ENCODE measurements at regions not wholly inside any gene's neighbourhood (a gene's known extent, or its start where the extent isn't known, plus 50 kb on each side); places are given as distances from the start of the nearest gene placed in this dataset.

DNA sequence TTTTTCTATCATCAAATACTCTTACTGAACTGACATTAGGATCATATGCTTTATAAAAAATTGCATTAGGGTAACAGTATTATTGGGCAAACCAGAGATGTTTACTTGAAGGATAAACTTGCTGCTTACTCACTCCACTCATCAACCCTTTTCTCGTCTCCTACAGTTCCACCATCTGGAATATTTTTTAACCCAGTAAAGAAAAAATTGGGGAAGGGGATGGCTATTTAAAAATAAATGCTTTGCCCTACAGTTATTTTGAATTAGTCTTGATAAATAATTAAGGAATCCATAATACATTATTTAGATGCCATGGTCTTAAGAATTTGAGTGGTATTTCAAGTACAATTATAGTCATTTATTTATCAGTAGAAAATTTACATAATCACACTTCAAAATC, 225.8 kb downstream of the MEF2C start:
- no CpG with 5 or more reads among the region's 1 CpG for WGBS (ENCODE audit: insufficient coverage)
- Histone ChIP-seq H3K27me3 (replicated peaks in 2 of 5; ENCODE audit: control insufficient read depth in 4 of 5, insufficient read depth in 5 of 5, low read length in 4 of 5) (peaks cover 25 to 91% (median 47%) of the 10 kb centered on the region in 5 experiments), H3K27ac (ENCODE audit: insufficient read depth in 1 of 2, low read depth in 1 of 2, low read length in 2 of 2, poor library complexity in 1 of 2, severe bottlenecking in 2 of 2) (no peak overlapping the region), H3K9me3 (ENCODE audit: control extremely low read depth in 1 of 5, control insufficient read depth in 4 of 5, insufficient read depth in 2 of 5, low read depth in 1 of 5, low read length in 4 of 5) (peaks cover 0 to 2% (median 0%) of the 10 kb centered on the region in 5 experiments), H3K4me3 (ENCODE audit: control insufficient read depth in 1 of 7, extremely low read depth in 1 of 7, insufficient read depth in 4 of 7, low read depth in 2 of 7, low read length in 6 of 7) (no peak overlapping the region), H3K36me3 (ENCODE audit: control insufficient read depth in 4 of 4, insufficient read depth in 4 of 4, low read length in 3 of 4) (no peaks in the 10 kb centered on the region), H3K4me1 (ENCODE audit: control extremely low read depth in 1 of 4, control insufficient read depth in 4 of 4, insufficient read depth in 4 of 4, low read length in 3 of 4) (peaks cover 0 to 12% (median 11%) of the 10 kb centered on the region in 4 experiments)
- ChIA-PET POLR2A (no interaction called here), CTCF (interaction anchor here (1.2 to 1.4 kb wide), 2 partner anchors 9 to 24 kb away, joined by 3 to 4 read pairs; no protein-coding TSS in a partner anchor)
- no peak for DNase-seq

GRCh38 chr5:88656221-88656950, 226.6 kb downstream of the MEF2C start:
- ChIA-PET CTCF (interaction anchor here (0.7 to 1.3 kb wide), 2 partner anchors 9 to 13 kb away, joined by 3 to 4 read pairs; no protein-coding TSS in a partner anchor), POLR2A (no interaction called here)

DNA sequence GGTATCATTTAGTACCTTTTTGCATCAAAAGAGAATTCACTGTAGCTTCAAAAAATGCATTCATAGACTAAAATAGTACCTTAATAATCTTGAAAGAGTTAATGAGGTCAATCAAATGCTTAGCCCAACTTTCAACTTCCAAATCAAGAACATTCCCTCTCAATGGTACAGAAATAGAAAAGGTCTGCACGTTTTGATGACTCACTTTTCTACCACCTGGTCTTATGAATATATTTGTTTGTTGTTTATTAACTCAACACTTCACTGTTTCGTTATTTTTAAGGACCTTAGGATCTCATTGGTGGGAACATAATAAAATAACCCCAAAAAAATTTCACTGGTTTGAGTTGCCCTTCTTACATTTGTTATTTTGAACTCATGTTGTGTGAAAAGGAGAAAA, 229.5 kb downstream of the MEF2C start:
- H3K27me3 ChIP-seq (replicated peaks in 2 of 5; ENCODE audit: control insufficient read depth in 4 of 5, insufficient read depth in 5 of 5, low read length in 4 of 5) = peaks cover 7 to 79% (median 32%) of the 10 kb centered on the region in 5 experiments
- CTCF ChIA-PET = interaction anchor here (1.0 kb wide), 1 partner anchor 867 kb away, joined by 3 read pairs; no protein-coding TSS in a partner anchor
- POLR2A ChIA-PET = no interaction called here
- no peaks in the 10 kb centered on the region for H3K9me3 ChIP-seq (ENCODE audit: control extremely low read depth in 1 of 5, control insufficient read depth in 4 of 5, insufficient read depth in 2 of 5, low read depth in 1 of 5, low read length in 4 of 5)
- WGBS (ENCODE audit: insufficient coverage) = no CpG with 5 or more reads among the region's 2 CpGs
- no peak for DNase-seq
- no peaks in the 10 kb centered on the region for H3K4me1 ChIP-seq (ENCODE audit: control extremely low read depth in 1 of 4, control insufficient read depth in 4 of 4, insufficient read depth in 4 of 4, low read length in 3 of 4)
- H3K4me3 ChIP-seq (ENCODE audit: control insufficient read depth in 1 of 7, extremely low read depth in 1 of 7, insufficient read depth in 4 of 7, low read depth in 2 of 7, low read length in 6 of 7) = no peak overlapping the region
- H3K36me3 ChIP-seq (ENCODE audit: control insufficient read depth in 4 of 4, insufficient read depth in 4 of 4, low read length in 3 of 4) = no peaks in the 10 kb centered on the region
- no peak overlapping the region for H3K27ac ChIP-seq (ENCODE audit: insufficient read depth in 1 of 2, low read depth in 1 of 2, low read length in 2 of 2, poor library complexity in 1 of 2, severe bottlenecking in 2 of 2)

More at GRCh38 chr5:88656221-88656950, 226.6 kb downstream of the MEF2C start:
- 92% methylated on average over 3 of the region's 5 CpGs for WGBS (ENCODE audit: insufficient coverage)
- no peak for DNase-seq
- peaks cover 20 to 90% (median 44%) of the 10 kb centered on the region in 5 experiments for H3K27me3 ChIP-seq (replicated peaks in 2 of 5; ENCODE audit: control insufficient read depth in 4 of 5, insufficient read depth in 5 of 5, low read length in 4 of 5)
- H3K36me3 ChIP-seq (ENCODE audit: control insufficient read depth in 4 of 4, insufficient read depth in 4 of 4, low read length in 3 of 4) = no peaks in the 10 kb centered on the region
- peaks cover 0 to 2% (median 0%) of the 10 kb centered on the region in 5 experiments for H3K9me3 ChIP-seq (ENCODE audit: control extremely low read depth in 1 of 5, control insufficient read depth in 4 of 5, insufficient read depth in 2 of 5, low read depth in 1 of 5, low read length in 4 of 5)
- H3K4me3 ChIP-seq (ENCODE audit: control insufficient read depth in 1 of 7, extremely low read depth in 1 of 7, insufficient read depth in 4 of 7, low read depth in 2 of 7, low read length in 6 of 7) = no peak overlapping the region
- peaks cover 0 to 11% (median 10%) of the 10 kb centered on the region in 4 experiments for H3K4me1 ChIP-seq (ENCODE audit: control extremely low read depth in 1 of 4, control insufficient read depth in 4 of 4, insufficient read depth in 4 of 4, low read length in 3 of 4)
- H3K27ac ChIP-seq (ENCODE audit: insufficient read depth in 1 of 2, low read depth in 1 of 2, low read length in 2 of 2, poor library complexity in 1 of 2, severe bottlenecking in 2 of 2) = no peak overlapping the region

DNA sequence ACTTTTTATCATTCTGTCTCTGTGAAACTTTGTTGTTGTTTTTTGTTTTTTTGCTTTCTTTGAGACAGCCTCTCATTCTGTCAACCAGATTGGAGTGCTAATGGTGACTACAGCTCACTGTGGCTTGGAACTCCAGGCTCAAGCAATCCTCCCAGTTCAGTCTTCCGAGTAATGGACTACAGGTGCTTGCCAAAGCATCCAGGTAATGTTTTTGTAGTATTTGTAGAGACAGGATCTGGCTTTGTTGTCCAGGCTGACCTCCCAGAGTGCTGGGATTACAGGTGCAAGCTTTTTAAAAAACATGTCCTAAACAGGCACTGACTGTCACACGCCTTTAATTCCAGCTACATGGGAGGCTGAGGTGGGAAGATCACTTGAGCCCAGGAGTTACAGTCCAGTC, 235.1 kb downstream of the MEF2C start:
- Histone ChIP-seq H3K27me3 (replicated peaks in 2 of 5; ENCODE audit: control insufficient read depth in 4 of 5, insufficient read depth in 5 of 5, low read length in 4 of 5) (peaks cover 9 to 50% (median 14%) of the 10 kb centered on the region in 5 experiments), H3K27ac (ENCODE audit: insufficient read depth in 1 of 2, low read depth in 1 of 2, low read length in 2 of 2, poor library complexity in 1 of 2, severe bottlenecking in 2 of 2) (no peak overlapping the region), H3K9me3 (ENCODE audit: control extremely low read depth in 1 of 5, control insufficient read depth in 4 of 5, insufficient read depth in 2 of 5, low read depth in 1 of 5, low read length in 4 of 5) (peaks cover 0 to 1% (median 0%) of the 10 kb centered on the region in 5 experiments), H3K36me3 (ENCODE audit: control insufficient read depth in 4 of 4, insufficient read depth in 4 of 4, low read length in 3 of 4) (no peaks in the 10 kb centered on the region), H3K4me3 (ENCODE audit: control insufficient read depth in 1 of 7, extremely low read depth in 1 of 7, insufficient read depth in 4 of 7, low read depth in 2 of 7, low read length in 6 of 7) (no peak overlapping the region), H3K4me1 (ENCODE audit: control extremely low read depth in 1 of 4, control insufficient read depth in 4 of 4, insufficient read depth in 4 of 4, low read length in 3 of 4) (no peaks in the 10 kb centered on the region)
- DNase-seq = no peak
- WGBS (ENCODE audit: insufficient coverage) = 100% methylated on average over 2 of the region's 2 CpGs
- ChIA-PET CTCF (interaction anchor here (0.9 to 1.1 kb wide), 2 partner anchors 8 to 10 kb away, joined by 3 to 4 read pairs; no protein-coding TSS in a partner anchor), POLR2A (no interaction called here)

DNA sequence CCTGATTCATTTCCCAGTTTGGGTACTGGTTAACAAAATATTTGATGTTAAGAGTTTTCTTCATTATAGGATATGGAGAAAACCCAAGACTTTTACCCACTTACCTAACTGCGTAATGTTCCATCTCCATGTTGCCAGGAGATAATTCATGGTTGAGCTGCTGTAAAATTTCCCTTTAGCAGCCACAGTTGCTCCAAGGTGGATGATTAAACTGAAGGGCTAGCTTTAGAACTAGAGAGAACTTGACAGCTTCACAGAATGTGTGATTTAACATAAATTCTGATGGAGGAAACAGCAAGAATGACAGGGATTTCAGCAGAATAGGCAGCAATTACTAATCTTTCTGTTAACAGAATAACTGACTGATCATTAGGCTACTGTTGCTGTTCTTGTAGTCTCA, 236.1 kb downstream of the MEF2C start:
- Histone ChIP-seq H3K4me1 (ENCODE audit: control extremely low read depth in 1 of 4, control insufficient read depth in 4 of 4, insufficient read depth in 4 of 4, low read length in 3 of 4) (no peaks in the 10 kb centered on the region), H3K4me3 (ENCODE audit: control insufficient read depth in 1 of 7, extremely low read depth in 1 of 7, insufficient read depth in 4 of 7, low read depth in 2 of 7, low read length in 6 of 7) (no peak overlapping the region), H3K36me3 (ENCODE audit: control insufficient read depth in 4 of 4, insufficient read depth in 4 of 4, low read length in 3 of 4) (no peaks in the 10 kb centered on the region), H3K27me3 (replicated peaks in 2 of 5; ENCODE audit: control insufficient read depth in 4 of 5, insufficient read depth in 5 of 5, low read length in 4 of 5) (peaks cover 9 to 45% (median 16%) of the 10 kb centered on the region in 5 experiments), H3K9me3 (ENCODE audit: control extremely low read depth in 1 of 5, control insufficient read depth in 4 of 5, insufficient read depth in 2 of 5, low read depth in 1 of 5, low read length in 4 of 5) (peaks cover 0 to 1% (median 0%) of the 10 kb centered on the region in 5 experiments), H3K27ac (ENCODE audit: insufficient read depth in 1 of 2, low read depth in 1 of 2, low read length in 2 of 2, poor library complexity in 1 of 2, severe bottlenecking in 2 of 2) (no peak overlapping the region)
- no peak for DNase-seq
- ChIA-PET POLR2A (no interaction called here), CTCF (no interaction called here)
- no CpG with 5 or more reads among the region's 1 CpG for WGBS (ENCODE audit: insufficient coverage)

DNA sequence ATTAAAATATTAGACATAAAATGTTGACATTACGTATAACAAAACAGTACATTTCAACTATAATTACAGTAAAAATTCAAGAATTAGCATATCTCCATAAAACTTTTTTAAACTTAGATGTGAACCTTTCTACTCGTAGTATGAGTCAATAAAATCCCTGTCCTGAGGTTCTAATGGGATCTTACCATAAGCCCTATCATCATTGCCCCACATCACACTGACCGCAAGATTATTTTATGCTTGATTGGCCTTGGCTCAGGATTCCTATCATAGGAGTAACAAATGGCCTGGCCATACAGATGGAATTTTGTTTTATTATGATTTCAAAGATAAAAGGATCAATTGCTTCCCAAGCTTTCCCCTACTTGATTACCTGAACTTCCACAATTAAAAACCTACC, 238.3 kb downstream of the MEF2C start:
- H3K4me3 ChIP-seq (ENCODE audit: control insufficient read depth in 1 of 7, extremely low read depth in 1 of 7, insufficient read depth in 4 of 7, low read depth in 2 of 7, low read length in 6 of 7) = no peak overlapping the region
- WGBS (ENCODE audit: insufficient coverage) = 75% methylated on average over 1 of the region's 3 CpGs
- no peak overlapping the region for H3K27ac ChIP-seq (ENCODE audit: insufficient read depth in 1 of 2, low read depth in 1 of 2, low read length in 2 of 2, poor library complexity in 1 of 2, severe bottlenecking in 2 of 2)
- H3K4me1 ChIP-seq (ENCODE audit: control extremely low read depth in 1 of 4, control insufficient read depth in 4 of 4, insufficient read depth in 4 of 4, low read length in 3 of 4) = no peaks in the 10 kb centered on the region
- H3K9me3 ChIP-seq (ENCODE audit: control extremely low read depth in 1 of 5, control insufficient read depth in 4 of 5, insufficient read depth in 2 of 5, low read depth in 1 of 5, low read length in 4 of 5) = peaks cover 0 to 1% (median 0%) of the 10 kb centered on the region in 5 experiments
- DNase-seq = no peak
- ChIA-PET POLR2A (no interaction called here), CTCF (no interaction called here)
- peaks cover 4 to 30% (median 9%) of the 10 kb centered on the region in 5 experiments for H3K27me3 ChIP-seq (replicated peaks in 2 of 5; ENCODE audit: control insufficient read depth in 4 of 5, insufficient read depth in 5 of 5, low read length in 4 of 5)
- H3K36me3 ChIP-seq (ENCODE audit: control insufficient read depth in 4 of 4, insufficient read depth in 4 of 4, low read length in 3 of 4) = no peaks in the 10 kb centered on the region

DNA sequence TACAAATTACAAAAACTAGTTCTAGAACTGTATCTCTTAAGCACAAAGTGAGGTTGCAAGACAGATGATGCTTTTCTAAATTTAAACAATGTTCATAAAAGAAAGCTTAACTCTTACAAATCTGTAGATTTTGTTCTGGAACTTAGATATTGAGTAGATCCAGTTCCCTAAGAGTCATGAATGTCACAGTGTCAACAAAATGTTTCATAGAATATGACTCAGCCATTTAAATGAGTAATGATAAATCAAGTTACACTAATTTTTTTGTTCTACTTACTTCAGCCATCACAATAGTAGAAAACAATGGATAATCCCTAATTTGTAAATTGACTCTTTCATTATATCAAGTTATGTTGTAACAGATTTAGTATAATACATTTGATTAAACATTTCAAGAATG, 239.7 kb downstream of the MEF2C start:
- Histone ChIP-seq H3K4me1 (ENCODE audit: control extremely low read depth in 1 of 4, control insufficient read depth in 4 of 4, insufficient read depth in 4 of 4, low read length in 3 of 4) (no peaks in the 10 kb centered on the region), H3K27ac (ENCODE audit: insufficient read depth in 1 of 2, low read depth in 1 of 2, low read length in 2 of 2, poor library complexity in 1 of 2, severe bottlenecking in 2 of 2) (no peak overlapping the region), H3K4me3 (ENCODE audit: control insufficient read depth in 1 of 7, extremely low read depth in 1 of 7, insufficient read depth in 4 of 7, low read depth in 2 of 7, low read length in 6 of 7) (no peak overlapping the region), H3K27me3 (replicated peaks in 2 of 5; ENCODE audit: control insufficient read depth in 4 of 5, insufficient read depth in 5 of 5, low read length in 4 of 5) (peaks cover 7 to 23% (median 11%) of the 10 kb centered on the region in 5 experiments), H3K9me3 (ENCODE audit: control extremely low read depth in 1 of 5, control insufficient read depth in 4 of 5, insufficient read depth in 2 of 5, low read depth in 1 of 5, low read length in 4 of 5) (peaks cover 0 to 1% (median 0%) of the 10 kb centered on the region in 5 experiments), H3K36me3 (ENCODE audit: control insufficient read depth in 4 of 4, insufficient read depth in 4 of 4, low read length in 3 of 4) (no peaks in the 10 kb centered on the region)
- POLR2A ChIA-PET = no interaction called here
- CTCF ChIA-PET = interaction anchor here (1.2 kb wide), 1 partner anchor 13 kb away, joined by 4 read pairs; no protein-coding TSS in a partner anchor
- no peak for DNase-seq

All from common myeloid progenitor, CD34-positive (primary cell).